Naive B cell (primary cell): ENCODE measurements at regions not wholly inside any gene's neighbourhood (a gene's known extent, or its start where the extent isn't known, plus 50 kb on each side); places are given as distances from the start of the nearest gene placed in this dataset.

Source experiments
- ATAC-seq, 2 donors: fragments of 150-1000 bp; cut with Tn5 transposase; 2 replicates each; pipeline ENCODE4 v1.10.0; 2021; ENCODE audit warnings: low read depth in 2 of 2, mild to moderate bottlenecking in 2 of 2, moderate library complexity in 2 of 2
- DNase-seq: peaks from one replicate; pipeline ENCODE4 v3.0.0; 2022
- H3K27ac Mint-ChIP-seq, 6 donors: one replicate each; pipeline ENCODE4 v1.8.0; 2020 to 2022; ENCODE audit warnings: mild to moderate bottlenecking in 6 of 6, mixed read lengths in 6 of 6, moderate library complexity in 5 of 6, inconsistent platforms in 2 of 6
- H3K27me3 Mint-ChIP-seq, 3 donors: one replicate each; pipeline ENCODE4 v1.8.0; 2021 to 2022; ENCODE audit warnings: mixed read lengths in 3 of 3, mild to moderate bottlenecking in 1 of 3
- H3K36me3 Mint-ChIP-seq, 2 donors: one replicate each; pipeline ENCODE4 v1.8.0; 2020 to 2022; ENCODE audit warnings: mixed read lengths in 2 of 2, inconsistent platforms in 1 of 2, mild to moderate bottlenecking in 1 of 2
- H3K4me1 Mint-ChIP-seq, 3 donors: one replicate each; pipeline ENCODE4 v1.8.0; 2020 to 2022; ENCODE audit warnings: mixed read lengths in 3 of 3, inconsistent platforms in 1 of 3, mild to moderate bottlenecking in 1 of 3, moderate library complexity in 1 of 3
- H3K4me3 Mint-ChIP-seq, 8 donors: one replicate each; pipeline ENCODE4 v1.8.0; 2020 to 2022; ENCODE audit warnings: mild to moderate bottlenecking in 8 of 8, mixed read lengths in 8 of 8, moderate library complexity in 8 of 8, inconsistent platforms in 2 of 8
- H3K9me3 Mint-ChIP-seq, 7 donors: one replicate each; pipeline ENCODE4 v1.8.0; 2020 to 2022; ENCODE audit warnings: mixed read lengths in 7 of 7, mild to moderate bottlenecking in 5 of 7, inconsistent platforms in 2 of 7, moderate library complexity in 1 of 7

DNA sequence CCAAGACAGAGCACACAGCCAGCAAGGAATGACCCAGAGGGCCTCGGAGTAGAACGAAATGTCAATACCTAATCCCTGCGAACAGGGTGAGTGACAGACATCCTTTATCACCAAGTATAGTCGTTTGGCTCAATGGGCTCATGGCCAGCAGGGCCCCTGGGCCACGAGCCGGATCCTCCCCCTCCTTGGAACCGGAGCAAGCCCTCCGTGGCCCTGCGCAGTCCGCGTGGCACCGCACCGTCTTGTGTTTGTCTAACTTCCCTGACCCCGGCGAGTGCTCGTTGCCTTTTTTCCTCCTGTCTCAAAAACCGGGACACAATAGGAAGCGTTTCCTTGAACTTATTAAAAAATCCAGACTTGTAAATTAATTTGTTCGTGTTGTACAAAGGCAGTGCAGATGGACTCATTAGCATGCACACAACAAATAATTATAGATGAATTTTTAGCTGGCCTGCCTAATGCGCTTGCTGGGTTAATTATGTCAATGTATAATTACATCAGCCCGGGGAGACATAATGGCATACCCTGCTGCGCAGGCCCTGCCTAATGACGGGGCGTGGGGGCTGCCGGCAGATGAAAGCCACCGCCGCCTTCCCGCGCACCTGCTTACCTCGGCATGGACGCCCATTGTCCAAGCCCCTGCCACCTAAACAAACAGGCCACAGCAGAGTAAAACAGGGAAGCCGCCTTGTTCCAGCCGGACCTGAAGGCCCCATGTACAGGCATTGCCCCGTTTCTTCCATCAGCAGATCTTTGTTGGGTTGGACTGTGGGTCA lies 81.6 kb downstream of the PHETA1 start:
- DNase-seq: no peak
- Mint-ChIP-seq H3K27ac (peak overlapping the region in 1 of 6 donors; percentile 23), H3K4me3 (no peak overlapping the region), H3K36me3 (no peaks in the 10 kb centered on the region), H3K27me3 (peaks cover 0 to 19% (median 5%) of the 10 kb centered on the region in 3 donors), H3K9me3 (peaks cover 0 to 4% (median 0%) of the 10 kb centered on the region in 7 donors), H3K4me1 (no peaks in the 10 kb centered on the region)
- no peak for ATAC-seq

DNA sequence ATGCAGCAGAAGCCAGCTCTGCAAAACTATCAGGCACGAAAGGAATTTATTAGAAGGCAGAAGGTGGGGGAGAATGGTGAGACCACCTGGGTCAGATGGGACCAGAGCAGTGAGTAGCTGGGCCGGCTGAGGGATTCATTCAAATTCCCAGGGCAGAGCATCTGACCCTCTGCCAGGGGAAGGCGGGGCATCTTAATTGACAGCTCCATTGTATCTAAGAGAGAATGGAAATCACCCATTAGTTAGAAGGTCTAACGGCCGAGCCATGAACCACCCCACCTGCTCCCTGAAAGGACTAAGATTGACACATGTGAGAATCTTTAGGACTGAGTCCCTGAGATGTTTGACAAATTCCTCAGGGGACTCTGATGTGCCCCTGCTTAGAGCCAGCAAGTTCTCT lies 83.7 kb downstream of the PHETA1 start:
- no peak for ATAC-seq
- Mint-ChIP-seq H3K27me3 (peaks cover 13 to 34% (median 22%) of the 10 kb centered on the region in 3 donors), H3K9me3 (peaks cover 11 to 14% (median 14%) of the 10 kb centered on the region in 7 donors), H3K27ac (no peak overlapping the region), H3K4me1 (no peaks in the 10 kb centered on the region), H3K36me3 (peaks cover 12 to 17% of the 10 kb centered on the region in 2 donors), H3K4me3 (no peak overlapping the region)
- DNase-seq: no peak

DNA sequence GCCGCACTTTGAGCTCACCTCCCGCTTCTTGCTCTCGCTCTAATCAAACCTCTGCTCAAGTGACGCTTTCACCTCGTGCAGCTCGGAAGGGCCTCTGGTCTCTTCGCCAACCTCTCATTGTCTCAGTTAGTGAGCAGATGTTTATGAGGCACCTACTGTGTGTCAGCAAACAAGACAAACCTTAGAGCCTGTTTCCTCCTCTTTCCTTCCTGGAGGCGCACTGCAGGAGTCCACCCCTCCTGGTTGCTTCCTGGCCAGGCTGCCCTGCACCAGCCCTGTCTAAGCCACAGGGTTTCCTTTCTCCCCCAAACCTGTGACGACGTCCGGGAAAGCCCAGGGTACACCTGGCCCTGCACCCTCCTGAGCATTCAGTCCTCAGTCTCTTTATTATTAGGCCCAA lies 84.2 kb downstream of the PHETA1 start:
- Mint-ChIP-seq H3K9me3 (peaks cover 11 to 15% (median 14%) of the 10 kb centered on the region in 7 donors), H3K27me3 (peaks cover 13 to 32% (median 22%) of the 10 kb centered on the region in 3 donors), H3K4me3 (no peak overlapping the region), H3K36me3 (peaks cover 12 to 17% of the 10 kb centered on the region in 2 donors), H3K4me1 (no peaks in the 10 kb centered on the region), H3K27ac (no peak overlapping the region)
- ATAC-seq (no peak), DNase-seq (no peak)

DNA sequence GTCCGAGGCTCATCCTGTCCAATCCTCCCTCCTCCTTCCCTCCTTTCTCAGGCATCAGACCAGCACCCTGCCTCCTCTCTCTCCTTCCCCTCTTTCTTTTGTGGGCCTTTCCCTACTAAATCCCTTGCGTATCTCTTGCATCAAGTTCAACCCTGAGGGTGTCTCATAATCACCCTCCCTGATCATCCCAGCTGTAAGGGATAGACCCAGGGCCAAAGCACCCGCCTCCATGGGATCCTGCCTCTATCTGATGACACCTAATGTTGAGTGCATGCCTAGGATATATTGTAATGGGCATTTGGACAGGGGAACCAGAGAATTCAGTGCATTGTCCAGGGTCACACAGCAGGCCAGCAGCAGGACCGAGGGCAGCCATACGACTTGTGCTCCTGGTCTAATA lies 84.9 kb downstream of the PHETA1 start:
- Mint-ChIP-seq H3K4me1 (no peaks in the 10 kb centered on the region), H3K4me3 (no peak overlapping the region), H3K9me3 (peaks cover 11 to 21% (median 14%) of the 10 kb centered on the region in 7 donors), H3K27me3 (peaks cover 13 to 35% (median 22%) of the 10 kb centered on the region in 3 donors), H3K27ac (no peak overlapping the region), H3K36me3 (peaks cover 12 to 17% of the 10 kb centered on the region in 2 donors)
- ATAC-seq (no peak), DNase-seq (no peak)

DNA sequence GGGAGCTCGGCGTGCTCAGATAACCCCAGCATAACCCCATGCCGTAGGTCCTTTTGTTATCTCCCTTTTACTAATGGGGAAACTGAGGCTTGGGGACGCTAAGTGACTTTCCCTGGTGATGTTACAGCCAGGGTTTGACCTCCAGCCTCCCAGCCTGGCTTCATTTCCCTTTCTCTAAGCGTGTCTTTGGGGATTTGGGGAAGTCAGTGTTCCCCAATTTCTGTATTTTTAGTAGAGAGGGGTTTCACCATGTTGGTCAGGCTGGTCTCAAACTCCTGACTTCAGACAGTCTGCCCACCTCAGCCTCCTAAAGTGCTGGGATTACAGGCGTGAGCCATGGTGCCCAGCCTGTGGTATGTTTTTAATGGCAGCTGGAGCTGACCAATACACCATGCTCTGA lies 85.4 kb downstream of the PHETA1 start:
- ATAC-seq: no peak
- Mint-ChIP-seq H3K9me3 (peaks cover 12 to 21% (median 14%) of the 10 kb centered on the region in 7 donors), H3K4me1 (no peaks in the 10 kb centered on the region), H3K27me3 (peaks cover 13 to 40% (median 26%) of the 10 kb centered on the region in 3 donors), H3K27ac (no peak overlapping the region), H3K36me3 (peaks cover 12 to 17% of the 10 kb centered on the region in 2 donors), H3K4me3 (no peak overlapping the region)
- DNase-seq: no peak

DNA sequence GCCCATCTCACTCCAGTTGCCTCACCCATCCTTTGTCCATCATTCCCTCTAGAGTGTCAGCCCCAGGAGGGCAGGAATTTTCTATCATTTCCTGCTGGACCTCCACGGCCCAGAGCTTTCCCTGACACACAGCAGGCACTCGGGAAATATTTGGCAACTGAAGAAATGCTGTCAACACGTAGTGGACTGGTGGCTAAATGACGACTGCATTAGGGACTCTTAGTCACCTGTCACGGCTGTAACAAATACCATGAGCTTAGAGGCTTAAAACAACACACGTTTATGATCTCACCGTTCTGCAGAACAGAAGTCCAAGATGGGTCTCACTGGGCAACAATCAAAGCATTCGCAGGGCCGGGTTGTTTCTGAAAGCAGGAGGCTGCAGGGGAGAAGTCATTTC lies 91.3 kb downstream of the PHETA1 start:
- ATAC-seq (no peak), DNase-seq (no peak)
- Mint-ChIP-seq H3K36me3 (peaks cover 12 to 22% of the 10 kb centered on the region in 2 donors), H3K27ac (no peak overlapping the region), H3K4me3 (no peak overlapping the region), H3K27me3 (peaks cover 19 to 47% (median 26%) of the 10 kb centered on the region in 3 donors), H3K9me3 (peaks cover 13 to 28% (median 15%) of the 10 kb centered on the region in 7 donors), H3K4me1 (no peaks in the 10 kb centered on the region)

DNA sequence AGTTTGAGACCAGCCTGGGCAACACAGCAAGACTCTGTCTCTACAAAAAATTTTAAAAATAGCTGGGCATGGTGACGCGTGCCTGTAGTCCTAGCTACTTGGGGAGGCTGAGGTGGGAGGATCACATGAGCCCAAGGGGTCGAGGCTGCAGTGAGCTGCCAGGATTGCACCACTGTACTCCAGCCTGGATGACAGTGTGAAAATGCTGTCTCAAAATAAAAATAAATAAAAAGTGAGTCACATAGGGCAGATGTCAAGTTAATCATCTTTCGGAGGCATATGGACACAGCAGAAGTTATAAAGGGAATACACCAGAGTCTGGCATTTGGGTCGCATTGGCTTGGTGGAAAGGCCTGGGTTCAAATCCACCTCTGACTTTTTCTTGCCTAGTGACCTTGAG lies 92.7 kb downstream of the PHETA1 start:
- H3K27ac Mint-ChIP-seq: no peak overlapping the region
- peaks cover 8 to 14% of the 10 kb centered on the region in 2 donors for H3K36me3 Mint-ChIP-seq
- no peaks in the 10 kb centered on the region for H3K4me1 Mint-ChIP-seq
- H3K27me3 Mint-ChIP-seq: peaks cover 17 to 39% (median 19%) of the 10 kb centered on the region in 3 donors
- no peak overlapping the region for H3K4me3 Mint-ChIP-seq
- peaks cover 7 to 23% (median 13%) of the 10 kb centered on the region in 7 donors for H3K9me3 Mint-ChIP-seq
- DNase-seq: no peak
- no peak for ATAC-seq

DNA sequence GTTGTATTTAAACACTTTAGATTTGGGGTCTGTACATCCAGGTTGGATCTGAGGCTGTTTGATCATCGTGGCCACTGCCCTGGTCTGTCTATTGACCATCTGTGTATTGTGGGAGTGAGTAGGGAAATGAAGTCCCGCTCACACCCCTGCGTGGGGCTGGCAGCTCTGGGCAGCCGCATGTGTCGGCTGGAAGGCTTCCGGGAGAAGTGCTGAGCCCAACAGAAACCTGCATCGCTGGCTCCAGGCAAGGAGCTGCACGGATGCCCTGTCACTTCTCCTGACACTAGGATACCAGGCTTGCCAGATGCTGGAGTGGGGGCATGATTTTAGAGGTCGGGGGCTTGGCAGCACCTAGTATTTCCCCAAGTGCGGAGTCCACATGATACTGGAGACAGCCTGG lies 93.6 kb downstream of the PHETA1 start:
- Mint-ChIP-seq H3K4me1 (no peaks in the 10 kb centered on the region), H3K27ac (peak overlapping the region in 1 of 6 donors; percentile 57), H3K4me3 (no peak overlapping the region), H3K27me3 (peaks cover 11 to 37% (median 19%) of the 10 kb centered on the region in 3 donors), H3K9me3 (peaks cover 0 to 14% (median 4%) of the 10 kb centered on the region in 7 donors), H3K36me3 (peaks cover 0 to 6% of the 10 kb centered on the region in 2 donors)
- ATAC-seq (no peak), DNase-seq (no peak)

DNA sequence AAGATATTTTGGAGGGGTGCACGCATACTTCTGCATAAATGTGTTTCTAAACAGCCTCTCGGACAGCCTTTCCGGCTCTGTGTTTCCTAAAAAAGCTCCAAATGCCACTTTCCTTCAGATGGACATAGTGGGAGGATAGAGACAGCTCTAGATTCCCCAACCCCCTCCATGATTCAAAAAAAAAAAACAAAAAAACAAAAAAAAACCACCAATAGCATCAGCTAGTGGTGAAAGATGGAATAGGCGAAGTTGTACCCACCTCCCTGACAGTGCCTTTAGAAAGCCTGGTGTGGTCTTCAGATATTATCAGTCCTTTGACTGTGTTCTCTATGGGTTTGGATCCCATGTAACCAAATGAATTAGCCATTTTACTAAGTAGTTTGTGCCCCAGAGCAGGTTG lies 94.1 kb downstream of the PHETA1 start:
- no peak for DNase-seq
- peaks cover 0 to 5% of the 10 kb centered on the region in 2 donors for H3K36me3 Mint-ChIP-seq
- peaks cover 0 to 14% (median 4%) of the 10 kb centered on the region in 7 donors for H3K9me3 Mint-ChIP-seq
- no peaks in the 10 kb centered on the region for H3K4me1 Mint-ChIP-seq
- H3K27ac Mint-ChIP-seq: peak overlapping the region in 1 of 6 donors; percentile 57
- peaks cover 11 to 41% (median 23%) of the 10 kb centered on the region in 3 donors for H3K27me3 Mint-ChIP-seq
- ATAC-seq: no peak
- H3K4me3 Mint-ChIP-seq: no peak overlapping the region

DNA sequence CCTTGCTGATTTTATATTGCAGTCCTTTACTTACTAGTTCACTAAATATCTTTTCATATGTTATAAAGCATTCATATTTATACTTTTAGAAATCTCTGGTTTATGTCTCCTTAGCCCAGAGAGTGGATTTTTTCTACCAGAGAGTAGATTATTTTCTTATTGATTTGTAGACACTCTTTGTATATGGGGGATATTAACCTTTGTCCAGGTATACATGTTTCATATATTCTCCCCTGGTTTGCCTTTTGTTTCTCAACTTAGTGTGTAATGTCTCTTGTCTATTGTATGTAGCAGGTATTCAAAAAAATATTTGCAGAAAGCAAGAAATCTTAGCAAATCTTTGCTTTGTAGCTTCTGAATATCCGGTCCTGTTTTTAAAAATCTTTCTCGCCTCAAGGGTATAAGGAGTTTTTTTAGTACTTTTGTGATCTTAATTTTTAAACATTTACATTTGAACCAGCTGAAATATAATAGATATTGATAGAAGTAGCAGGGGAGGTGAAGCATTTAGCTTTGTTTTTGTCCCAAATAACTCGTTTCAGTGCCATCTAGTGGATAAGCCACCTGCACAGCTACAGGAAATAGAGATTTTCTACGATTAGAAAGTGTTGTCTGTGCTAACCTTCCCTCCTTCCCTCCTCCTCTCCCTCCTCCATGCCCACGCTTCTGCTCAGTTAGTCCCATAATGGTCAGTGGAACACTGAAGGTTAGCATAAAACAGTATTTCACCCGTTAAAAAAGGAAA lies 97.0 kb downstream of the PHETA1 start:
- Mint-ChIP-seq H3K9me3 (no peaks in the 10 kb centered on the region), H3K27me3 (peaks cover 5 to 15% (median 14%) of the 10 kb centered on the region in 3 donors), H3K27ac (peak overlapping the region in 1 of 6 donors; percentile 53), H3K4me3 (no peak overlapping the region), H3K4me1 (no peaks in the 10 kb centered on the region), H3K36me3 (no peaks in the 10 kb centered on the region)
- ATAC-seq: no peak
- no peak for DNase-seq

DNA sequence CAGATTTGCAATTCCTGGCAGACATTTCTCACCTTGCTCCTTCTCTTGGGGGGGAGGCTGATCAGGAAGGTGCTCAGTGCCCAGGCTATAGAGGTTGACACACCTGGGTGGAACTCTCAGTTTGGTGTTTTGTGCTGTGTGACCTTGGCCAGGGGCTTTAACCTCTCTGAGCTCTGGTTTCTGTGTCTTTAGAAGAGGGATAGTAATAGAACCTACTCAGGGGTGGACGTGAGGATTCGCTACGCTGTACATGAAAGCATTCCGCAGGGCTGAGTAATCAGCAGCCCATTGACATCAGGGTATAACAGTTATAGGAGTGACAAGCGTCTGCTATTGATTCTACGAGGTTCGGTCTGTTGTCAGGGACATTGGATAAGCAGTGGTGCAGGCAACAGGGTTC lies 98.1 kb downstream of the PHETA1 start:
- Mint-ChIP-seq H3K36me3 (no peaks in the 10 kb centered on the region), H3K4me3 (no peak overlapping the region), H3K9me3 (no peaks in the 10 kb centered on the region), H3K4me1 (no peaks in the 10 kb centered on the region), H3K27me3 (peaks cover 5 to 15% (median 14%) of the 10 kb centered on the region in 3 donors), H3K27ac (no peak overlapping the region)
- no peak for DNase-seq
- no peak for ATAC-seq

DNA sequence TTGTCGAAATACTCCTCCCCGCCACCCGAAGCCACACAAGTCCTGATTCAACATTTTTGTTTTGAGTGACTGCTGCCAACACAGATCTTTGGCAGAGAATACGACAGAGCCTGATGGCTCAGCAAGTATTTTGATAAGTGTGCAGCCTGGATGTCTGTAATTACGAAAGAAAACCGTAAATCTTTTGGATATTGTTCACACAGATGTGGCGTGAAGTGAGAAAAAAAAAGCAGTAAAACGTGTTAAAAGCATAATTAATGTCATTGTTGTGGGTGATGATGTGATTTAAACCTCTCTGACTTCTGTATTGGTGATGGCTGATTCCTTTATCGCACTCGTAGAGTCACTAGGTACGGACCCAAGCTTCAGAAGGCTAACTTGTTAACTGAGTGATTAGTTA lies 98.7 kb downstream of the PHETA1 start:
- H3K36me3 Mint-ChIP-seq: no peaks in the 10 kb centered on the region
- no peak overlapping the region for H3K27ac Mint-ChIP-seq
- no peaks in the 10 kb centered on the region for H3K9me3 Mint-ChIP-seq
- no peaks in the 10 kb centered on the region for H3K4me1 Mint-ChIP-seq
- H3K4me3 Mint-ChIP-seq: no peak overlapping the region
- peaks cover 5 to 15% (median 14%) of the 10 kb centered on the region in 3 donors for H3K27me3 Mint-ChIP-seq
- no peak for DNase-seq
- ATAC-seq: no peak

DNA sequence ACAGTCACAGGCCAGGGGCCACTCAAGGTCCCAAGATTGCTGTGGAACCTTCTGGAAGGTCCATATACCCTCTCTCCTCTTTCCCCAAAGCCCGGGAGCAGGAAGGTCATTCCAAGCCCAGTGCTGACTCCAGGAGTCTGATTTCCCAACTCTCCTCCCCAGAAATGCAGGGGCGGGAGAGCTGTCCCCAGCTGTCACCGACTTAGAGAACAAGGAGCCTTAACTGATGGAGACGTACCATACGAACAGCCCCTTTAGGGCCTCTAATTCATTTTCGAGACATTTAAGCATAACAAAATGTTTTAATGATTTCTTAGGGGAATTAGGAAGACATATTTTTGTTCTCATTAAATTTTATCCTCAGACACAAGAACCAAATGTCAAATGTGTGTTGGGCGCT lies 99.2 kb downstream of the PHETA1 start:
- no peaks in the 10 kb centered on the region for H3K4me1 Mint-ChIP-seq
- H3K4me3 Mint-ChIP-seq: no peak overlapping the region
- no peak for DNase-seq
- H3K27me3 Mint-ChIP-seq: peaks cover 9 to 14% (median 12%) of the 10 kb centered on the region in 3 donors
- ATAC-seq: no peak
- H3K9me3 Mint-ChIP-seq: no peaks in the 10 kb centered on the region
- H3K27ac Mint-ChIP-seq: no peak overlapping the region
- H3K36me3 Mint-ChIP-seq: peaks cover 0 to 2% of the 10 kb centered on the region in 2 donors
